NCI-H524 treated with DMSO at 0.1 percent for 48 hours (cell line): ENCODE measurements at regions not wholly inside any gene's neighbourhood (a gene's known extent, or its start where the extent isn't known, plus 50 kb on each side); places are given as distances from the start of the nearest gene placed in this dataset.
"Not testable (repeated sequence)": the region's sequence is repeated elsewhere in the genome, so short reads cannot be mapped to it uniquely, and the experiment has no call there.

Experiments
- DNase-seq: peaks from one replicate; lab custom pipeline; 2025; lab: John Stamatoyannopoulos, UW

GRCh38 chr3:177249203-177249602 lies 51.9 kb upstream of the TBL1XR1 start:
- DNase-seq: no peak

DNA sequence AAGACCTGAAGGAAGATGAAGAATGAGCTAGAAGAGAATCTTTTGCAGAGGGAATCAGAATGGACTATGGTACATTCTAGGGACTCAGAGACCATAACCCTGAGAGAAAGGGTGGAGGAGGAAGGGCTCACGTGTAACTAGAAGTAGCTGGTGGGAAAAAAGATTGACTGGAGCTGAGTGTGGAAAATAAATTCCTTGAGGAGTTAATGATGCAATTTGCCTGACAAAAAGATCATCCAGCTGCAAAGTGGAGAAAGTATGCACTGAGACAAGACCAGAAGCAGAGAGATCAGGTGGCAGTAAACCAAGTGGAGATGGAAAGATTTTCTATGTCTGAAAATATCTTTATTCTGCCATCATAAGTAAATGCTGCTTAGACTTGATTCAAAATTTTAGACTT lies 52.9 kb upstream of the TBL1XR1 start:
- no peak for DNase-seq

DNA sequence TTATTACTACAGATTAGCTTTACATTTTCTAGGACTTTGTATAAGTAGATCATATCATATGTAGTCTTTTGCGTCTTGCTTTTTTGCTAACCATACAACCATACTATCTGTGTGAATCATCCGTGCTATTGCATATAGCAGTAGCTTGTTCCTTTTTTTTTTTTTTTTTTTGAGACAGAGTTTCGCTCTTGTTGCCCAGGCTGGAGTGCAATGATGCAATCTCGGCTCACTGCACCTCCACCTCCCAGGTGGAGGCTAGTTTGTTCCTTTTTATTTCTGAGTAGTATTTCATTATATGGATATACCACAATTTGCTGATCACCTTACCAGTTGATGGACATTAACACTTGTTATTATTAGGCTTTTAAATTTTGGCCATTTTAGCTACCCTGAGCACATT lies 54.5 kb upstream of the TBL1XR1 start:
- no peak for DNase-seq

DNA sequence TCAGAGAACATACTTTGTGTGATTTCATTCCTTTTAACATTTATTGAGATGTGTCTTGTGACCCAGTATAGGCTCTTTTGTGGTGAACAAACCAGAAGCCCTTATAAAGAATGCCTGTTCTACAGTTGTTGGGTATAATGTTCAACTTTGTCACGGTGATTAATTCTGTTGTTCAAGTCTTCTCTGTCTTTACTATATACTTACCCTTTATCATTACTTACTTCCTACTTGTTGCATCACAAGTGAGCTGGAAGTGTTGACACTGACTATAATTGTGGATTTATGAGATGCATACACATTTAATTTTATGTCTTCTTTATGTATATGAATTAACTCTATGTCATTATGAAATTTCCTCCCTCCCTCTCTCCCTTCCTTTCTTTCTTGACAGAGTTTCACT lies 59.7 kb upstream of the TBL1XR1 start:
- no peak for DNase-seq

- DNase-seq: no peak
These were observed 60.3 kb upstream of the TBL1XR1 start for GRCh38 chr3:177257625-177258024.

- no peak for DNase-seq
These were observed 65.1 kb upstream of the TBL1XR1 start for GRCh38 chr3:177262396-177262795.

- no peak for DNase-seq
These were observed 66.5 kb upstream of the TBL1XR1 start for GRCh38 chr3:177263615-177264368.

- not testable (repeated sequence) for DNase-seq
These were observed 74.7 kb upstream of the TBL1XR1 start for GRCh38 chr3:177271811-177272501.

DNA sequence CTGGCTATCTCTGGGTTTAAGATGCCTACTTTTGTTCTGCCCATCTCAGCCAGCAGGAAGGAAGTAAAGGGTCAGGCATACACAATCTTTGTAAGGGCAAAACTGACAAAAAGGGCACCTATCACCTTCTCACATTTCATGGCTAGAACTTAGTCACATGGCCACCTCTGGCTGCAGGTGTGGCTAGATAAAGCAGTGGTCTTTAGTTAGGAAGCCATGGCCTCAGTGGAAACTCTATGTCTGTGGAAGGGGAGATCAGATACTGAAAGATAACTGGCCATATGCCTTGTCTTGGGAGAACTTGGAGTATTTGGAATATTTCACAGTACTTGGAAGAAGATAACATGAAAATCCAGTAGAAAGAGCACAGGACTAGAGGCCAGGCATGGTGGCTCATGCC lies 80.7 kb upstream of the TBL1XR1 start:
- no peak for DNase-seq

DNA sequence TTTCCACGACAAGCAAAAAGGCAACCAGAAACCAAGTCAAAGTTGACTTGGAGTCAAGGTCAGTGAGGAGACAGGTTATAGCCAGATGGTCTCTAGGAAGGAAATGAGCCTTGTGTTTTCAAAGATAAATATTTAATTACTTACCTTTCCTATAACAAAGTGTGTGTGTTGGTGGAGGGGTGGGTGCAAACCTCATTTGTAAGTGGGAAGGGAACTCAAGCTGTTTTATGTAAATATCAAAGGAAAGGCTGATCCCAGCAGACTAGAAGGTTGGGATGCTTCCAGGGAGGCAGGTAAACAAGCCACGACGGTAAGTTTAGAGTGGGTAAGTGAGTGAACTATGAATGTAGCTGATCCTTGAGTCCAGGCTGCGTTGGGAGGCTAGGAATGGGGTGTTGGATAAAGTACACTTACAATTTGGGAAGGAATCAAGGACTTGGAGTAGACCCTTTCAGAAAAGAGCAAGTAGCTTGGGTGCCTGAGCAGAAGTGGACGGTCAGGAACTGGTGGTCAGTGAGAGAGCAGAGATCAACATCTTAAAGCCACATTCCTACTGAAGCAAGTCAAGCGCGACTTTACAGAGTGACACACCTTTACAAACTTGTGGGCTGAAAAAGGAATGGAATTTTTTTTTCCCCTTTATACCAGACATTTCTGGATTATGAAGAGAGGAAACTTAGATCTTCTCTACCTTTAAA lies 82.0 kb upstream of the TBL1XR1 start:
- no peak for DNase-seq

DNA sequence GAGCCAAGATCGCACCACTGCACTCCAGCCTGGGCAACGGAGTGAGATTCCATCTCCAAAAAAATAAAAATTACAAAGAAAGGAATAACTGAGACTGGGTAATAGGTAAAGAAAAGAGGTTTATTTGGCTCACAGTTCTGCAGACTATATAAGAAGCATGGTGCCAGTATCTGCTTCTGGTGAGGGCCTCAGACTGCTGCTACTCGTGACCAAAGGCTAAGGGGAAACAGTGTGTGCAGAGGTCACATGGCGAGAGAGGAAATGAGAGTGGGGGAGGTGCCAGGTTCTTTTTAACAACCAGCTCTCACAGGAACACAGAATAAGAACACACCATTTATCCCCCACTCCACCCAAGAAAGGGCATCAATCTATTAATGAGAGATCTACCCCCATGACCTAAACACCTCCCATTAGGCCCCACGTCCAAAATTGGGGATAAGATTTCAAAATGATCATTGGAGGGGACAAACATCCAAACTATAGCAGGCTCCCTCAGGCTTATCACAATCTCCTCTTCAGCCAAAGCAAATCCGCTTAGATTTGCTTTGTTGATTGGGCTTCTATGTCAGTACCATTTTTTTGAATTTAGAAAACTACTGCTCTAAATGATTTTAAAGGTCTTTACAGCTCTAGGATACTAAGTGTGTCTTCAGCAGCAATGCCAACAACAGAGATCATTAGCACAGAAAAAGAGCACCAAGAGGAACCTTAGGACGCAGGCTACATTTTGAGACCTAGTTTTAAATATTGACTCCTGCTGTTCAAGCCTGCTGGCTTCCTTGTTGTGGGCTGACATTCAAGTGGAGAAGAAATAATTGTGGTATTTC lies 84.2 kb upstream of the TBL1XR1 start:
- no peak for DNase-seq

- no peak for DNase-seq
These were observed 84.9 kb upstream of the TBL1XR1 start for GRCh38 chr3:177282119-177282655.

DNA sequence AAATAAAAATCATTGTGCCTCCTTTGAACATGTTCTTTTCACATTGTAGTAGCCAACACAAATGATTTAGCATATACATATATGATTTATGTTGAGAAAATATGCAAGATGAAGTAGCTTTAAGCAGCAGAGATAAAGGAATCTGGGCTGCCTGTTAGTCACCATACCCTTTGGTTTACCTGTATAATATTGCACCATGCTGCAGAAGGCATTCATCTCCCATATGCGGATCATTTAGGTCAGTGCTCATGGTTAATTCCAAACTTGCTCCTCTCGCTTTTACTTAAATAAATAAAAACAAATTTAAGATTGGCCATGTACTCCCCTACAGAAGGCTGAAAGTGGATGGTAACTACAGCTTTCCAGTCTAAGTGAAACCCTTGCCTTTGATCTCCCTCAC lies 86.7 kb upstream of the TBL1XR1 start:
- no peak for DNase-seq

GRCh38 chr3:177284383-177284881 lies 87.2 kb upstream of the TBL1XR1 start:
- peak; percentile 94 for DNase-seq

DNA sequence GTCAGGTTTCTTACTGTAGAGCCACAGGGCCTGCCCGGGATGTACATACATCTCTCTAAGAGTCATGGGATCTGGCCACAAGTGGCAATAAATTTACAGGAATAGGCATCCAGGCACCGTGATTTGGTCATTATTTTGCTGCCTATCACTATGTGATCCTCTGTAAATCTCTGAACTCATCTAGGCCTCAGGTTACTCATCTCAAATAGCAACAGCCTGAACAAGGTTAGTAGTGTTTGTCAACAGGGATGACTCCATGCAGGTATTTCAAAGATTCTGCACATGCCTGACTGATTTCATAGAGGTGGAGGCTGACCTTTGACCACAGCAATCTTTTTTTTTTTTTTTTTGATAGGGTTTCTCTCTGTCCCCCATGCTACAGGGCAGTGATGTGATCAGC lies 88.8 kb upstream of the TBL1XR1 start:
- DNase-seq: no peak

GRCh38 chr3:177287231-177287630 lies 89.9 kb upstream of the TBL1XR1 start:
- DNase-seq: no peak

DNA sequence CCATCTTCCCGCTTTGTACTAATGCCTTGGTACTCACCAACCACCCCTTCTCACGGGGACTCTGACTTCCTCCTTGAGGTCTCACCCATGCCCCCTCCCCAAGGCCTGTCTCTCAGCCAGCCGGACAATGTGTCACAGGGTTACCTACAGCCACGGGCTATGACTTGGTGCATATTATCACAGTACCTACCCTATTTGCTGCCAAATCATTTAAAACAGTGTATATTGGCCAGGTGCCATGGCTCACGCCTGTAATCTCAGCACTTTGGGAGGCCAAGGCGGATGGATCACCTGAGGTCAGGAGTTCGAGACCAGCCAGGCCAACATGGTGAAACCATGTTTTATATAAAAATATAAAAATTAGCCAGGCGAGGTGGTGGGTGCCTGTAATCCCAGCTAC lies 93.4 kb upstream of the TBL1XR1 start:
- no peak for DNase-seq

- no peak for DNase-seq
These were observed 96.9 kb upstream of the TBL1XR1 start for GRCh38 chr3:177294221-177294620.

DNA sequence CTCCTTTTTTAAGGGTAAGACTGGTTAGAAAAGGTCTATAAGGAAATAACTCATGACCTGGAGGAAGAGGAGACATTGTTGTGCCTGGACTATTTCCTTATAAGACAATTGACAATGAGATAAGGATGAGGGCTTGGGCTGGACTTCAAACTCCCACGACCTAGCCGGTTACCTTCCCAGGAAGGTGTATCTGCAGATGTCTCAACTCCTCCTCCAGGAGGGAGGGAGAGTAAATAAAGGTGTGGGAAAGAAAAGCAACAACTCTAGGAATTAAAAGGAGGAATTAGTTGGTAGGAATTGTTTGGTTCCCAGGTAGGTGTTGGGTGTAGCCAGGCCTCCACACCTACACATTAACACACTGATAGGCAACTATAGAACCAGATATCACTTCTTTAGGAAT lies 97.8 kb upstream of the TBL1XR1 start:
- DNase-seq: no peak

- DNase-seq: no peak
These were observed 102.0 kb upstream of the TBL1XR1 start for GRCh38 chr3:177299250-177299649.

- DNase-seq: no peak
These were observed 103.0 kb upstream of the TBL1XR1 start for GRCh38 chr3:177300039-177300833.
